HepG2 (cell line): ENCODE measurements at regions not wholly inside any gene's neighbourhood (a gene's known extent, or its start where the extent isn't known, plus 50 kb on each side); places are given as distances from the start of the nearest gene placed in this dataset.

Experiments
- ATAC-seq: fragments of 200-7000 bp; cut with Tn5 transposase; 3 replicates; pipeline ENCODE4 v1.9.1; 2020; ENCODE audit warnings: mild to moderate bottlenecking, moderate library complexity
- BruUV-seq: library from RNA; stranded (reverse); fragments of 400-500 nt; replicated peaks from 2 replicates; lab custom pipeline; 2021; lab: Mats Ljungman, UMichigan
- CTCF ChIA-PET: fragments of 300-600 bp; formaldehyde crosslinking; extraction: SDS; loops from one replicate; lab custom pipeline; 2021; ENCODE audit warnings: low total read pairs, inconsistent platforms, low intra/inter-chr PET ratio; lab: Yijun Ruan, JAX
- POLR2A ChIA-PET: fragments of 350-600 bp; sonication (Branson Sonifier 250); formaldehyde crosslinking; loops from one replicate; lab custom pipeline; 2020; ENCODE audit warnings: antibody characterized with exemption, inconsistent platforms; lab: Yijun Ruan, JAX
- DNase-seq: peaks from one replicate; pipeline ENCODE4 v3.0.0-alpha.2; 2015; ENCODE audit warnings: low spot score
- FAIRE-seq: peaks from 3 replicates; lab custom pipeline; 2011; peaks lifted over from hg19 to GRCh38; lab: Jason Lieb, UNC
- H2AFZ ChIP-seq: one replicate; pipeline ENCODE4 v1.6.1; 2011; ENCODE audit warnings: low read length, inconsistent platforms
- H3K27ac ChIP-seq: fragments of 300-600 bp; 3 replicates; pipeline ENCODE4 v1.8.0; 2011; ENCODE audit warnings: mixed run types, mild to moderate bottlenecking, mixed read lengths, low read length, inconsistent platforms; ENCODE audit not compliant: insufficient read depth; ENCODE audit errors: extremely low read length
- H3K27me3 ChIP-seq, 2 experiments: fragments of 200-600 bp in 1 of 2; 2 replicates in 1 of 2; 3 replicates in 1 of 2; pipeline versions ENCODE4 v1.6.0 to v1.8.0; 2011; ENCODE audit warnings: low read length in 2 of 2, mild to moderate bottlenecking in 2 of 2, moderate library complexity in 2 of 2, inconsistent platforms in 1 of 2; ENCODE audit not compliant: insufficient read depth in 2 of 2, control insufficient read depth in 1 of 2
- H3K36me3 ChIP-seq, 2 experiments: fragments of 200-600 bp in 1 of 2; replicated peaks in 1 of 2; 2 replicates in 1 of 2; 3 replicates in 1 of 2; pipeline versions ENCODE4 v1.5.1 to v1.8.0; 2011; ENCODE audit warnings: low read length in 2 of 2, inconsistent platforms in 1 of 2; ENCODE audit not compliant: insufficient read depth in 2 of 2, control insufficient read depth in 1 of 2
- H3K4me1 ChIP-seq: 2 replicates; pipeline ENCODE4 v1.5.1; 2012; ENCODE audit warnings: low read length, inconsistent platforms; ENCODE audit not compliant: insufficient read depth
- H3K4me2 ChIP-seq: 2 replicates; pipeline ENCODE4 v1.6.0; 2011; ENCODE audit warnings: low read depth, low read length, inconsistent platforms
- H3K4me3 ChIP-seq, 3 experiments: fragments of 200-600 bp in 1 of 3; sonication (generic), shearing (Covaris generic) in 1 of 3; replicated peaks in 1 of 3; 2 replicates each; pipeline ENCODE4 v1.5.1; 2011 to 2016; ENCODE audit warnings: low read length in 3 of 3, inconsistent platforms in 2 of 3, low read depth in 2 of 3, mild to moderate bottlenecking in 2 of 3, control low read depth in 1 of 3, mixed read lengths in 1 of 3; ENCODE audit not compliant: insufficient read depth in 1 of 3
- H3K79me2 ChIP-seq: one replicate; pipeline ENCODE4 v1.6.1; 2011; ENCODE audit warnings: low read length, inconsistent platforms; ENCODE audit not compliant: insufficient read depth
- H3K9ac ChIP-seq: 2 replicates; pipeline ENCODE4 v1.6.0; 2011; ENCODE audit warnings: mild to moderate bottlenecking, low read depth, low read length, inconsistent platforms; ENCODE audit not compliant: insufficient read depth
- H3K9me3 ChIP-seq: 2 replicates; pipeline ENCODE4 v1.5.1; 2012; ENCODE audit warnings: mild to moderate bottlenecking, low read length
- H4K20me1 ChIP-seq: 2 replicates; pipeline ENCODE4 v1.6.0; 2011; ENCODE audit warnings: inconsistent platforms, mild to moderate bottlenecking, low read length, moderate library complexity; ENCODE audit not compliant: insufficient read depth
- CBX2 ChIP-seq, 2 experiments: fragments of 200-600 bp in 1 of 2; sonication (generic); formaldehyde crosslinking in 1 of 2; IDR thresholded peaks; 2 replicates each; pipeline versions ENCODE4 v1.7.0 to v1.8.1; 2018 to 2022; ENCODE audit warnings: low read depth in 2 of 2, low read length in 1 of 2, mild to moderate bottlenecking in 1 of 2, missing genetic modification reagents in 1 of 2
- CENPT ChIP-seq: sonication (generic); formaldehyde crosslinking; IDR thresholded peaks from 2 replicates; pipeline ENCODE4 v1.8.0; 2022; ENCODE audit warnings: low read depth, mild to moderate bottlenecking, moderate library complexity, missing genetic modification reagents
- ELF1 ChIP-seq: sonication (generic); formaldehyde crosslinking; IDR thresholded peaks from 2 replicates; pipeline ENCODE4 v1.4.0; 2020; ENCODE audit warnings: missing genetic modification reagents
- GATA4 ChIP-seq: sonication (generic); IDR thresholded peaks from 2 replicates; pipeline ENCODE4 v1.6.1; 2016; ENCODE audit warnings: antibody characterized with exemption, low read depth, borderline replicate concordance
- HNRNPK ChIP-seq: fragments of 200-400 bp; formaldehyde crosslinking; IDR thresholded peaks from 2 replicates; pipeline ENCODE4 v1.6.1; 2018; ENCODE audit warnings: low read length, low read depth, moderate library complexity, mild to moderate bottlenecking; ENCODE audit not compliant: poor library complexity, severe bottlenecking
- MATR3 ChIP-seq: sonication (generic); formaldehyde crosslinking; IDR thresholded peaks from 2 replicates; pipeline ENCODE4 v1.4.0; 2020; ENCODE audit warnings: missing genetic modification reagents
- MIER3 ChIP-seq: IDR thresholded peaks from 2 replicates; pipeline ENCODE4 v1.6.1; 2016; ENCODE audit warnings: missing compliant biosample characterization, borderline replicate concordance
- MNT ChIP-seq: fragments of 450-650 bp; IDR thresholded peaks from 2 replicates; pipeline ENCODE4 v1.6.1; 2016
- NFATC3 ChIP-seq: sonication (generic); formaldehyde crosslinking; IDR thresholded peaks from 2 replicates; pipeline ENCODE4 v1.5.1; 2020; ENCODE audit warnings: mild to moderate bottlenecking, missing genetic modification reagents
- PCBP1 ChIP-seq: fragments of 200-400 bp; formaldehyde crosslinking; IDR thresholded peaks from 2 replicates; pipeline ENCODE4 v1.6.1; 2017; ENCODE audit warnings: mild to moderate bottlenecking, low read depth, low read length, borderline replicate concordance
- SMC3 ChIP-seq: IDR thresholded peaks from 2 replicates; pipeline ENCODE4 v1.6.1; 2011; ENCODE audit warnings: low read length, improper control_type of control experiment
- YEATS4 ChIP-seq: sonication (generic); formaldehyde crosslinking; IDR thresholded peaks from 2 replicates; pipeline ENCODE4 v1.4.0; 2020; ENCODE audit warnings: missing genetic modification reagents, borderline replicate concordance
- YY1 ChIP-seq: IDR thresholded peaks from 2 replicates; pipeline ENCODE4 v1.6.1; 2011; ENCODE audit warnings: low read length, low read depth, moderate library complexity, mild to moderate bottlenecking; ENCODE audit not compliant: insufficient read depth, insufficient replicate concordance
- ZBTB21 ChIP-seq: sonication (generic); formaldehyde crosslinking; IDR thresholded peaks from 2 replicates; pipeline ENCODE4 v1.4.0; 2020; ENCODE audit warnings: missing genetic modification reagents
- ZNF121 ChIP-seq: sonication (generic); formaldehyde crosslinking; IDR thresholded peaks from 2 replicates; pipeline ENCODE4 v1.5.0; 2020; ENCODE audit warnings: mild to moderate bottlenecking, missing genetic modification reagents
- ZNF607 ChIP-seq: sonication (generic); formaldehyde crosslinking; IDR thresholded peaks from 2 replicates; pipeline ENCODE4 v1.5.1; 2020; ENCODE audit warnings: missing genetic modification reagents, mild to moderate bottlenecking, borderline replicate concordance
- ZNF850 ChIP-seq: sonication (generic); formaldehyde crosslinking; conservative IDR thresholded peaks from 2 replicates; pipeline ENCODE4 v1.9.0; 2021; ENCODE audit warnings: mild to moderate bottlenecking, missing genetic modification reagents
- WGBS: methylation state at CpG from one replicate; pipeline ENCODE4 v1.1.6; 2017; ENCODE audit warnings: low lambda C conversion rate; 5-methylcytosine and 5-hydroxymethylcytosine counted together
- in situ Hi-C: cut with HindIII; loops from 2 replicates; pipeline ENCODE4 v1.10.0; 2017; ENCODE audit warnings: low pct_unique_long_range_greater_than_20kb; ENCODE audit not compliant: extremely low pct_ligation_motif_present
- intact Hi-C: fragments of 100-400 bp; cut with micrococcal nuclease; formaldehyde crosslinking; loops from one replicate; pipeline ENCODE4 v1.10.0; 2022; ENCODE audit not compliant: unreplicated experiment
- TF ChIP-seq, protein P1 (sequence below): sonication (generic); formaldehyde crosslinking; IDR thresholded peaks from 2 replicates; pipeline ENCODE4 v1.8.1; 2023; ENCODE audit warnings: mild to moderate bottlenecking, inconsistent platforms, moderate library complexity, missing genetic modification reagents, borderline replicate concordance

DNA sequence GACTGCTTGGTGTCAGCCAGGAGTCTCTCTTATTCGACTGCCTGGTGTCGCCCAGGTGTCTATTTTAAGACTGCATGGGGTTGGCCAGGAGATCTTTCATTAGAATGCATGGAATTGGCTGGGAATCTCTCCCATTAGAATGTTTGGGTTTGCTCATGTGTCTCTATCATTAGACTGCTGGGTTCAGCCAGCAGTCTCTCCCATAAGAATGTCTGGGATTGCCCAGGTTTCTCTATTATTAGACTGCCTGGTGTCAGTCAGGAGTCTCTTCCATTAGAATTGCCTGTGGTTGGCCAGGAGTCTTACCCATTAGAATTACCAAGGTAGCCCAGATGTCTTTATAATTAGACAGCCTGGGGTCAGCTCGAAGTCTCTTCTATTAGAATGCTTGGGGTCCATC is 1496.0 kb downstream of the UQCRFS1 start:
- no peaks in the 10 kb centered on the region for H4K20me1 ChIP-seq
- FAIRE-seq (no peak), ATAC-seq (no peak), DNase-seq (no peak)
- BruUV-seq, result no TSS peak
- in situ Hi-C loops (no loop called here), intact Hi-C loops (no loop called here)
- no peak overlapping the region for H3K9ac ChIP-seq
- WGBS, result 6% methylated on average over 3 of the region's 3 CpGs
- H2AFZ ChIP-seq, result no peak overlapping the region
- no peak overlapping the region for H3K4me3 ChIP-seq
- CTCF ChIA-PET, result no interaction called here
- no peaks in the 10 kb centered on the region for H3K79me2 ChIP-seq
- no peaks in the 10 kb centered on the region for H3K4me1 ChIP-seq
- no peaks in the 10 kb centered on the region for H3K36me3 ChIP-seq
- POLR2A ChIA-PET, result no interaction called here
- no peak overlapping the region for H3K4me2 ChIP-seq
- H3K27ac ChIP-seq, result no peak overlapping the region
- H3K9me3 ChIP-seq, result peaks cover 98% of the 10 kb centered on the region
- H3K27me3 ChIP-seq, result no peaks in the 10 kb centered on the region
- TF ChIP-seq ELF1 (CRISPR knock-in tag) (no peak), YY1 (no peak), MIER3 (CRISPR knock-in tag) (no peak), ZNF121 (CRISPR knock-in tag) (no peak), PCBP1 (no peak), SMC3 (no peak), YEATS4 (CRISPR knock-in tag) (no peak), ZBTB21 (CRISPR knock-in tag) (no peak), MATR3 (CRISPR knock-in tag) (no peak), CENPT (CRISPR knock-in tag) (no peak)
- TF ChIP-seq, all 625 proteins: peak for 0

DNA sequence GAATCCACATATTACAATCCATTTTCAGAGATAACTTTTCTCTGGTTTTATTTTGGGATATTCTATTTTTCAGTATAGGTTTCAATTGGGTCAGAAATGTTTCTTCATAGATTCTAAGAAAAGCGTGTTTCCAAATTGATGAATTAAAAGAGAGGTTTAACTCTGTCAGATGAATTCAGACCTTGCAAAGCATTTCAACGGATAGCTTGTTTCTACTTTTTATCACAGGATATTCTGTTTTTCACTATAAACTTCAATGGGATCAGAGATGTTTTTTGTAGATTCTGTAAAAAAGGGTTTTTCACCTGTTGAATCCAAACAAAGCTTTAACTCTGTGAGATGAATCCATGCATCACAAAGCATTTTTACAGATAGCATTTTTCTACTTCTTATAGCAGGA is 1498.1 kb downstream of the UQCRFS1 start:
- no TSS peak for BruUV-seq
- Histone ChIP-seq H3K79me2 (no peaks in the 10 kb centered on the region), H3K4me2 (no peak overlapping the region), H3K4me1 (no peaks in the 10 kb centered on the region), H3K27me3 (no peaks in the 10 kb centered on the region), H3K36me3 (no peaks in the 10 kb centered on the region), H4K20me1 (no peaks in the 10 kb centered on the region), H3K27ac (no peak overlapping the region), H3K4me3 (no peak overlapping the region), H3K9ac (no peak overlapping the region), H2AFZ (no peak overlapping the region), H3K9me3 (peaks cover 98% of the 10 kb centered on the region)
- WGBS, result 1% methylated on average over 2 of the region's 2 CpGs
- ATAC-seq (no peak), FAIRE-seq (no peak), DNase-seq (no peak)
- ChIA-PET POLR2A (no interaction called here), CTCF (no interaction called here)
- intact Hi-C loops (no loop called here), in situ Hi-C loops (no loop called here)
- TF ChIP-seq ZNF607 (CRISPR knock-in tag) (no peak), GATA4 (no peak), NFATC3 (no peak), CBX2 (IDR thresholded peaks at IDR 0.05; ENCODE audit: low read depth, low read length) (no peak), CBX2 (CRISPR knock-in tag; IDR thresholded peaks at IDR 0.05; ENCODE audit: low read depth) (no peak), ZNF850 (CRISPR knock-in tag) (no peak), MNT (no peak), HNRNPK (no peak)
- TF ChIP-seq, protein P1, sequence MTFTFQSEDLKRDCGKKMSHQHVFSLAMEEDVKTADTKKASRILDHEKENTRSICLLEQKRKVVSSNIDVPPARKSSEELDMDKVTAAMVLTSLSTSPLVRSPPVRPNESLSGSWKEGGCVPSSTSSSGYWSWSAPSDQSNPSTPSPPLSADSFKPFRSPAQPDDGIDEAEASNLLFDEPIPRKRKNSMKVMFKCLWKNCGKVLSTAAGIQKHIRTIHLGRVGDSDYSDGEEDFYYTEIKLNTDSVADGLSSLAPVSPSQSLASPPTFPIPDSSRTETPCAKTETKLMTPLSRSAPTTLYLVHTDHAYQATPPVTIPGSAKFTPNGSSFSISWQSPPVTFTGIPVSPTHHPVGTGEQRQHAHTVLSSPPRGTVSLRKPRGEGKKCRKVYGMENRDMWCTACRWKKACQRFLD (CRISPR knock-in tag), result no peak
